Activated CD8-positive, alpha-beta memory T cell treated with anti-CD3 and anti-CD28 coated beads, Interleukin-2, amount 10 ng/mL, durations not matched to agents 7 days and 5 days (primary cell): ENCODE measurements at regions not wholly inside any gene's neighbourhood (a gene's known extent, or its start where the extent isn't known, plus 50 kb on each side); places are given as distances from the start of the nearest gene placed in this dataset.

Experiments used
- ATAC-seq: fragments of 150-1000 bp; cut with Tn5 transposase; one replicate; pipeline ENCODE4 v1.10.0; 2021; ENCODE audit warnings: moderate library complexity
- CTCF ChIA-PET: fragments of 350-600 bp; sonication (Branson Sonifier 250); formaldehyde crosslinking; loops from one replicate; lab custom pipeline; 2021; ENCODE audit warnings: antibody characterized with exemption; lab: Charles Lee
- DNase-seq: peaks from one replicate; pipeline ENCODE4 v3.0.0-alpha.2; 2020
- H3K27ac Mint-ChIP-seq: one replicate; pipeline ENCODE4 v1.8.0; 2021; ENCODE audit warnings: mild to moderate bottlenecking, mixed read lengths
- H3K27me3 Mint-ChIP-seq: one replicate; pipeline ENCODE4 v1.8.0; 2021; ENCODE audit warnings: mixed read lengths
- H3K36me3 Mint-ChIP-seq: one replicate; pipeline ENCODE4 v1.8.0; 2021; ENCODE audit warnings: mild to moderate bottlenecking, mixed read lengths
- H3K4me1 Mint-ChIP-seq: one replicate; pipeline ENCODE4 v1.8.0; 2021; ENCODE audit warnings: mixed read lengths
- H3K4me3 Mint-ChIP-seq: one replicate; pipeline ENCODE4 v1.8.0; 2021; ENCODE audit warnings: mild to moderate bottlenecking, moderate library complexity, mixed read lengths
- H3K9me3 Mint-ChIP-seq: one replicate; pipeline ENCODE4 v1.8.0; 2022; ENCODE audit warnings: low read depth, mixed read lengths

DNA sequence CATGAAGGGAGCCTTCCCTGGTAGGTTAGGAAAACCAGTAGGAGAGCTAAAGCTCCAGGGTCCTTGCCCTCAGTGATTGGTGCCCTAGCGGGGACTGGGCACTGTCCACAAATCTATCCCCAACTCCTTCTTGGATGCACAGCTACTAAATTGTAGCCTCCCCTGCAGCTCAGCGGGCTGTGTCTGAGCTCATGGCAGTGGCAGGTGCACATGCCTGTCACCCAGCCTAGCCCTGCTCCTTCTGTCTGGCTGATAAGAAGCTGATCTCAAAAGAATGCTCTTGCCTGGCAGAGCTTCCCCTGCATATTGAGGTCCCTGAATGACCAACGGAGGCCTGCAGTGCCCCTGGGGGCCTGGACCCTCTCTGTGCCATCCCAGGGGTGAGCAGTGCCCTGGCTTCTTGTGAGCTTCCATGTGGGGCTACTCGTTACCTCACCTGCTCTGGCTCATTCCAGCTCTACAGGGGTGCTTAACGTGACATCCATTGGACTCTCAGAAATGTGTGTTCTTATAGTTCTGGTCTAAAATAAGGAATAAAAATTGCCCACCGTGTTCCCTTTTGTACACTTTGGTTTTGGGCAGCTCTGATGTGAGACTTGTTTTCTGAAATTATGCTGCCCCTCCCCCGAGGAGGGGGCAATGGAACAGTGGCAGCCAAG is 59.8 kb upstream of the ANTXRL start:
- CTCF ChIA-PET: interaction anchor here (1.3 to 1.4 kb wide), 2 partner anchors 30 to 98 kb away, joined by 3 read pairs; no protein-coding TSS in a partner anchor

DNA sequence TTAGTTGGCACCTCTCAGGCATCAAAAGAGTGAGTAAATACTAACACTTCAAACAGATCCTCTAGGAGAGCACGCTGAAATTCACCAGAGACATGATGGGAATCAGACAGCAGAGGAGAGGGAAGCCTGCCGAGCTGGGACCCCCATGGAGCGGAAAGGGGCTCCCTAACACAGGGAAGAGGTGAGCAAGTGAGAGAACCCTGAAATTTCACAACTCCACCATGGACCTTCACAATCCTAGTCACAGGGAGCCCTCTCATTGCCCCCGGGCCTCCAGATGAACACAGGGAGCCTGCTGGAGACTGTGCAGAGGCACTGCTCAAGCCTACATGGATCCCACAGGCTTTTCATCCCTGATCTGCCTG is 59.2 kb upstream of the ANTXRL start:
- CTCF ChIA-PET: interaction anchor here (1.4 kb wide), 1 partner anchor 29 kb away, joined by 3 read pairs; no protein-coding TSS in a partner anchor
- Mint-ChIP-seq H3K36me3 (peaks cover 9% of the 10 kb centered on the region), H3K4me1 (peaks cover 4% of the 10 kb centered on the region), H3K27ac (no peak overlapping the region), H3K27me3 (no peaks in the 10 kb centered on the region), H3K4me3 (no peak overlapping the region), H3K9me3 (no peaks in the 10 kb centered on the region)
- ATAC-seq (no peak), DNase-seq (no peak)

More for the DNA sequence above, 59.8 kb upstream of the ANTXRL start:
- H3K27ac Mint-ChIP-seq: no peak overlapping the region
- peaks cover 9% of the 10 kb centered on the region for H3K36me3 Mint-ChIP-seq
- no peaks in the 10 kb centered on the region for H3K9me3 Mint-ChIP-seq
- H3K4me3 Mint-ChIP-seq: no peak overlapping the region
- ATAC-seq (no peak), DNase-seq (peak; percentile 34)
- H3K4me1 Mint-ChIP-seq: peaks cover 4% of the 10 kb centered on the region
- H3K27me3 Mint-ChIP-seq: no peaks in the 10 kb centered on the region

DNA sequence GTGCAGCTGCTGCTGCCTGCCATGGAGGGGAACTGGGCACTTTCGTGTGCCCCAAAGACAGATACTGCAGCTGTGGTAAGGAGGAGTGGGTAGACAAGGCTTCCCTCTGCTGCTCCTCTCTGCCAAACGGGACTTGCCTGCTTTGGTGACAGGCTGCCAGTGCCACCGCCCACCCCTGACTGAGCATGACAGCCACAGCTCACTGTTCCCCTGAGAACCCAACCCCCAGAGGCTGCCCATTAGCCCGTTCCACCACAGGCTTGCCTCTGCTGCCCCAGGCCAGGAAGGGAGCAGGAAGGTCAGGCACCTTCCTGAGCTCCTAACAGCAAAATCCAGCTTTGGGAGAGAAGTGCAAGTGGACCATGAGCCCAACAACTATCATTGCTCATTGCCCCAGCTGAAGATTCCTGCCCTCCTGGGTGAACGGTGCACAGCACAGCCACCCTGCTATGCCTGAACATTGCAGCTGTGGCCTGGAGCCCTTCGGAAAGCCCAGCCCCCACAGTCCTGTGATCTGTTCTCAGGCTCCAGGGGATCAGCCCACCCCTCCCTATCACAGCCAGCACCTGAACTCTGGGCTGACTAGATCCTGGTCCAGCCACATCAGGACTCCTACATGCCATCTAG is 58.7 kb upstream of the ANTXRL start:
- Mint-ChIP-seq H3K4me3 (no peak overlapping the region), H3K4me1 (peaks cover 4% of the 10 kb centered on the region), H3K9me3 (no peaks in the 10 kb centered on the region), H3K27me3 (no peaks in the 10 kb centered on the region), H3K27ac (no peak overlapping the region), H3K36me3 (peaks cover 9% of the 10 kb centered on the region)
- CTCF ChIA-PET: interaction anchor here (1.4 kb wide), 1 partner anchor 12 kb away, joined by 4 read pairs; no protein-coding TSS in a partner anchor
- DNase-seq: no peak
- ATAC-seq: peak; percentile 21

DNA sequence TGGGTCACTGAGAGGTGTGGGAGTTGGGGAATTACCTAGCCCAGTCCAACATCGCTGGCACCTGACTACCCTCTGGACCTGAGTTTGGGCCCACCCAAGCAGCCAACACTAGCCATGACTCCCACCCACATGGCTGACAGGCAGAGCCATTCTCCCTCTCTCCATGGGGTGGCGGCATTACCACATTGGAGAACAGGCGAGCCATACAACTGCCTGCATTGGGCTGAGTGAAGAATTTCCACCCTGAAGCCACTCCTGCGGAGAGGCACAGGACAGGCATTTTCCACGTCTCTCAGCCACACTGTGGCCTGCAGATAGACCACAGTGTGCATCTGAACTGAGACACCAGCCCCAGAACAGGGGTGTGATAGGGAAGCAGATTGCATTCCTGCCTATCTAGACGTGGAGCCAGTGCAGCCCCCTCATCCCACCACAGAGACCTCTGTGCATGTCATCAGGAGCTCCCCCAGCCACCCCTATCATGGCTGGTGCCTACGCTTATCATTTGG is 58.2 kb upstream of the ANTXRL start:
- H3K27me3 Mint-ChIP-seq: no peaks in the 10 kb centered on the region
- H3K4me3 Mint-ChIP-seq: no peak overlapping the region
- CTCF ChIA-PET: interaction anchor here (0.7 to 1.8 kb wide), 10 partner anchors 10 to 315 kb away, joined by 3 to 5 read pairs (median 4); no protein-coding TSS in a partner anchor
- no peaks in the 10 kb centered on the region for H3K9me3 Mint-ChIP-seq
- peaks cover 4% of the 10 kb centered on the region for H3K4me1 Mint-ChIP-seq
- DNase-seq: peak; percentile 77
- no peak overlapping the region for H3K27ac Mint-ChIP-seq
- peaks cover 9% of the 10 kb centered on the region for H3K36me3 Mint-ChIP-seq
- ATAC-seq: peak; percentile 86

DNA sequence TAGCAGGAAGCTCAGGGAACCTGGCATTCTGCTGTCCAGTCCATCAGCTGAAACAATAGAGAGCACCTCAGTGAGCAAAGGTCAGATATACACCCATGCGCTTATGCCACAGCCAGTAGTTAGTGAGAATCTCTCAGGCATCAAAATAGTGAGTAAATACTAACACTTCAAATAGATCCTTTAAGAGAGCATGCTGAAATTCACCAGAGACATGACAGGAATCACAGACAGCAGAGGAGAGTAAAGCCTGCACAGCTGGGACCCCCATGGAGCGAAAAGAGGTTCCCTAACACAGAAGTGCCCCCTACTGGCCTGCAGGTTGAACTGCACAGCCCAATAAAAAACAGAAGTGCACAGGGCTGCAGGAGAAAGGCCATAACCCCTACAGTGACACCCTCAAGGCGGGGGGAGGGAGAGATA is 57.6 kb upstream of the ANTXRL start:
- Mint-ChIP-seq H3K27me3 (no peaks in the 10 kb centered on the region), H3K27ac (no peak overlapping the region), H3K9me3 (no peaks in the 10 kb centered on the region), H3K36me3 (peaks cover 9% of the 10 kb centered on the region), H3K4me3 (no peak overlapping the region), H3K4me1 (peaks cover 4% of the 10 kb centered on the region)
- ATAC-seq (no peak), DNase-seq (peak; percentile 39)
- CTCF ChIA-PET: interaction anchor here (0.7 to 1.8 kb wide), 12 partner anchors 9 to 315 kb away, joined by 3 to 5 read pairs (median 4); no protein-coding TSS in a partner anchor

DNA sequence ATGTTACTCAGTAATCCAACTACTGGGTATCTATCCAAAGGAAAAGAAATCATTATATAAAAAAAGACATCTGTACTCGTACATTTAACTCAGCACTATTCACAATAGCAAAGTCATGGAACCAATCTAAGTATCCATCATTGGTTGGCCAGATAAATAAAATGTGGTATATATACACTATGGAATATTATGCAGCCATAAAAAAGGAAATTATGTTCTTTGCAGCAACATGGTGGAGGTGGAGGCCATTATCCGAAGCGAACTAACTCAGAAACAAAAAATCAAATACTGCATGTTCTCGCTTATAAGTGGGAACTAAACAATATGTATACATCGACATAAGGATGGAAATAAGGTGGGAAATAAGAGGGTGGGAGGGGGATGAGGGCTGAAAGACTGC is 56.2 kb upstream of the ANTXRL start:
- Mint-ChIP-seq H3K9me3 (no peaks in the 10 kb centered on the region), H3K27me3 (no peaks in the 10 kb centered on the region), H3K4me3 (no peak overlapping the region), H3K36me3 (peaks cover 10% of the 10 kb centered on the region), H3K27ac (no peak overlapping the region), H3K4me1 (peaks cover 4% of the 10 kb centered on the region)
- CTCF ChIA-PET: interaction anchor here (1.8 kb wide), 1 partner anchor 42 kb away, joined by 4 read pairs; no protein-coding TSS in a partner anchor
- DNase-seq: no peak
- ATAC-seq: no peak

DNA sequence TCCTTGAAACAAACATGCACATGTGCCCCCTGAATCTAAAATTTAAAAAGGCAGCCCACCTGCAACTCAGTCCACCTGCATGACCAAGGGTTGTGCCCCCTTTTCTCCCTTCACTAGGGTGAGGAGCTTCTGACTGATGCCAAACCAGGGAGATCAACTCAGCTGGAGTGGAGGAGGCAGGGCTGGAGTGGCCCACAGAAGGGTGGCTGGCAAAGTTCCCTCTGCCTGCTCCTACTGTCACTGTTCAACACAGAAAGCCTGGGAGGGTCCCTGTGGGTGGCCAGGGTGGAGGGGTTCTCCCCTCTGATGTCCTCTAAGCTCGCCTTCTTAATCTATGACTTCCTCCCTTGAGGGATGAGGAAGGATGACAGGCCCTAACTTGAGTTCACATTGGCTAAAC is 55.7 kb upstream of the ANTXRL start:
- Mint-ChIP-seq H3K27ac (no peak overlapping the region), H3K4me3 (no peak overlapping the region), H3K27me3 (no peaks in the 10 kb centered on the region), H3K4me1 (peaks cover 4% of the 10 kb centered on the region), H3K36me3 (peaks cover 10% of the 10 kb centered on the region), H3K9me3 (no peaks in the 10 kb centered on the region)
- peak; percentile 30 for DNase-seq
- CTCF ChIA-PET: no interaction called here
- no peak for ATAC-seq

DNA sequence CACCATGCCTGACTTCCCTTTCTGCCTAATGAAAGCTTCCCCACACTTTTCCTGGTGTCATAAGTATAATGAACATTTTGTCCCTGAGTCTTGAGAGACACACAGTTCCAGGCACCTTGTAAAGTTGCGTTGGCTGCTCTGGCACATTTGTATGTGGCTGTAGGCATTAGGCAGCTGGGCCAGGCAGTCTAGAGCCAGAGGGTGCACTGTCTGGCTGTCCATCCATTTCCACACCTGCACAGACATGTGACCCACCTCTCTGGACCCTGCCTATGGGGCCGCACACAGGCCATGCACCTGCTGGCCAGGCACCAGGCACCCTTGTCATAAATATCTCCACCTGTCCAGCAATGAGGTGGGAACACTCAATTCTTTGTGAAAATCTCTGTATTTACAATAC is 54.7 kb upstream of the ANTXRL start:
- Mint-ChIP-seq H3K27me3 (no peaks in the 10 kb centered on the region), H3K4me3 (no peak overlapping the region), H3K9me3 (no peaks in the 10 kb centered on the region), H3K36me3 (peaks cover 12% of the 10 kb centered on the region), H3K4me1 (peaks cover 4% of the 10 kb centered on the region), H3K27ac (no peak overlapping the region)
- ATAC-seq (no peak), DNase-seq (no peak)
- CTCF ChIA-PET: no interaction called here

DNA sequence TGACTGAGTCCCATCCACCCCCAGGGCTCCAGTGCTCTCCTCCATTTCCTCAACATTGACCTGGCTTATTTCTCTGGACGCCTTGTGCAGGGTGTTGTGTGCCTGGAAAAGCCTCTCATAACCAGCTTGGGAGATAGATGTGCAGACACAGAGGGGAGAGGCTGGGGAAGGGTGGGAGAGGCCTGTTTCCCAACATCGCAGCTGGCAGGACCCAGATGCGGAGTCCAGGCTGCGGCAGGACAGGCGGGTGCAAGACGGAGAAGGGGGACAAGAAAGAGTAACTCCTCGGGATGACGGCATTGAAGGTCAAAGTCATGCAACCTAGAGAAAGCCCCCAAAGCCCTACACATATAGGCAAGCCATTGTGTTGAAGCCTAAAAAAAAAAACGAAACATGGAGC is 54.1 kb upstream of the ANTXRL start:
- peak; percentile 25 for DNase-seq
- H3K4me3 Mint-ChIP-seq: no peak overlapping the region
- peaks cover 12% of the 10 kb centered on the region for H3K36me3 Mint-ChIP-seq
- CTCF ChIA-PET: no interaction called here
- no peaks in the 10 kb centered on the region for H3K9me3 Mint-ChIP-seq
- H3K27ac Mint-ChIP-seq: no peak overlapping the region
- peaks cover 4% of the 10 kb centered on the region for H3K4me1 Mint-ChIP-seq
- no peak for ATAC-seq
- no peaks in the 10 kb centered on the region for H3K27me3 Mint-ChIP-seq

DNA sequence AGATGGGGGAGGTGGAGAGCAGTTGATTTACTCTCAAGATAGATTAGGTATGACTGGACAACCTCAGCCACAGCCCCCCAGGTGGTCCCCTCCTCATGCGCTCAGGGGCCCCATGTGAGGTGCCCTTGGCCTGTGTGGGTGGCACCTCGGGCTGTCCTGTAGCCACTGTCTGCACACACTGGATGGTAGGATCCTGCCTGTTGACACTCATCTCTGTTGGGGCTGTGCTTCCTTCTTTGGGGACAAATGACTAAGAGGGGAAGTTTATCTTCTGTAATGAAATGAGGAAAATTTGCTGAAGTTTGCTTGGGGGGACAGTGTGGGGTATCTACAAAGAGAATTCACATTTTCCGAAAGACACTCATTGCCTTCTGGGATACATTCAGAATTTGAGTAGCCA is 53.6 kb upstream of the ANTXRL start:
- ATAC-seq (no peak), DNase-seq (peak; percentile 36)
- H3K4me1 Mint-ChIP-seq: peaks cover 4% of the 10 kb centered on the region
- CTCF ChIA-PET: no interaction called here
- H3K36me3 Mint-ChIP-seq: peaks cover 12% of the 10 kb centered on the region
- H3K9me3 Mint-ChIP-seq: no peaks in the 10 kb centered on the region
- H3K27me3 Mint-ChIP-seq: no peaks in the 10 kb centered on the region
- H3K4me3 Mint-ChIP-seq: no peak overlapping the region
- no peak overlapping the region for H3K27ac Mint-ChIP-seq

DNA sequence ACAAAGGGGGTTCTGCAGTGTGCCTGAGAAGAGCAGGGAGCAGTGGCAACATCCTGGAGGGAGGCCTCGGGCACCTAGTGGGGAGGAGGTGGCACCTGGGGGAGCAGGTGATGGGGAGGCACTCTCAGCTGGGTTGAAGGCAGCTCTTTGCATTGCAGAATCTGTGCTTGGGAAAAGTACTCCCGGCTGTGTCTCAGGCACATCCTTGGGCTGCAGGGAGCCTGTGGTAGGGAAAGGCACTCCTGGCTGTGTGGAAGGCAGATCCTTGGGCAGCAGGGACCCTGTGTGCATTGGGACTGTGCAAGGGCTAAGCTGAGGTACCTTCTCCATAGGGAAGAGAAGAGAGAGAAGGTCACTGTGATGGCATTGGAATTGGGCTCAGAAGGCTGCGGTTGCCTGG is 52.8 kb upstream of the ANTXRL start:
- CTCF ChIA-PET: no interaction called here
- Mint-ChIP-seq H3K27ac (no peak overlapping the region), H3K27me3 (no peaks in the 10 kb centered on the region), H3K9me3 (no peaks in the 10 kb centered on the region), H3K4me1 (peaks cover under 1% of the 10 kb centered on the region), H3K4me3 (no peak overlapping the region), H3K36me3 (peaks cover 17% of the 10 kb centered on the region)
- no peak for ATAC-seq
- DNase-seq: peak; percentile 35

DNA sequence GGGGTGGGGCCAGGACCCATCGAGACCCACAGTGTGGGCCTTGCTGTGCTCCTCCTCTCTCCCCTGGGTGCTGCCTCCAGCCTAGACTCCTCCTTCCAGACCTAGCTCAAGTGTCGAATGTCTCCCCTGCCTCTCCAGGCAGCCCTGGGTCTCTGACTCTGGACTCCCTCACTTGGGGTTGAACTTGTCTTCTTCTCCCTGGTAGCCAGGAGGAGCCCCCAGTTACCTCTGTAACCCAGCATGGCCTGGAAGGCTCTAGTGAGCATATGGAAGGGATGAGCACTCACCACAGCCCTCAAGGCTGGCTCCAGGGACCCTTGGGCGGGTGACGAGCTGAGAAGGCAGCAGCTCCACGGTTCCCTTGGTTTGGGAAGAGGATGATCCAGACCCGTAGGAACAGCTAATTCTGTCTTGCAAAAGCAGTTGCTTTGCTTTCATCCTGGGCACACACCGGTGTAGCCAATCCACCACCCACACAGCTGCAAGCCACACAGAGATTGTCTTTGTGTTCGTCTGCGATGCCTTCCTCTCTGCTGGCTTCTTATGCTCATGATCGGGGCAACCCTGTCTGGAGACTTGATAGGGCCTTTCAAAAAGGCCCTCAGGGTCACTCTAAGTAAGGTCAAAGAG is 52.3 kb upstream of the ANTXRL start:
- DNase-seq (peak; percentile 30), ATAC-seq (peak; percentile 12)
- H3K27ac Mint-ChIP-seq: no peak overlapping the region
- peaks cover 18% of the 10 kb centered on the region for H3K36me3 Mint-ChIP-seq
- H3K27me3 Mint-ChIP-seq: no peaks in the 10 kb centered on the region
- H3K9me3 Mint-ChIP-seq: no peaks in the 10 kb centered on the region
- H3K4me1 Mint-ChIP-seq: peaks cover 5% of the 10 kb centered on the region
- no peak overlapping the region for H3K4me3 Mint-ChIP-seq
- CTCF ChIA-PET: no interaction called here

DNA sequence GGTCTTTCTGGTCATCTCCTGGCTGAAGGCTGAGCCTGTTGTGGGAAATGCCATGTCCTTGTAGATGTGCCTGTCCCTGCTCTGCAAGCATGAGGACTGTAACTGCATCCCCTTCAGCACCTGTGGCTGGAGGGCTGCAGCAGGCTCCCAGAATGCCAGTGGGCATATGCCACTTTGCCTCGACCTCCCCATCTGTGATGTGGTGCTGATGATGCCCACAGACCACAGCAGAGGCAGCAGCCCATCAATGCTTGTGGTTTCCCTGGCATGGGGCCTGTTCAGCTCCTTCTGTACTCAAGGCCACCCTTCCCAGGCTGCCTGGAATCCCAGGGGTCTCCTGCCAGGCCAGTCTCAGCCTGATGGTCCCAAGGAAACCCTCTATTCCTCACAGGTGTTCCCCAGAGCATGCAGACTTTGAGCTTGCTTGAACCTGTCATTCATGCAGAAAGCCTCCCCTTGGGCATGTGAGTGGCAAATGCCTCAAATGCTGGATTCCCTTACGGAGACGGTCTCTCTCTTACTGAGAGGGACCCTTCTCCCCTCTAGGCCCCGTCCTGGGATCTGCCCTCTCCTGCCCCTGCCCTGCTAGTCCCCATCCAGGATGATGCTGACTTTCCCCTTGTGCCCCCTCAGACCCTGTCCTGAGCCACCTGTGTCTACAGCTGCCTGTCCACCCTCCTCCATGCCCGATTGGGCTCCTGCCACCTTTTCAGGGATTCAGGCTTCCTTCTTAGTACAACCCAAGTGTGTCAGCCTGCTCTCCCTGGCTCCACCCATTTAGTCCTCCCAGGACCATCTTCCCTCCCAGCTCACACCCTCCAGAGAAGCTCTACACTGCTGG is 50.9 kb upstream of the ANTXRL start:
- ATAC-seq: no peak
- Mint-ChIP-seq H3K4me1 (peaks cover 15% of the 10 kb centered on the region), H3K4me3 (no peak overlapping the region), H3K27ac (no peak overlapping the region), H3K9me3 (no peaks in the 10 kb centered on the region), H3K27me3 (no peaks in the 10 kb centered on the region), H3K36me3 (peaks cover 14% of the 10 kb centered on the region)
- no peak for DNase-seq
- CTCF ChIA-PET: no interaction called here
